ENCODE measurements at regions not wholly inside any gene's neighbourhood (a gene's known extent, or its start where the extent isn't known, plus 50 kb on each side); places are given as distances from the start of the nearest gene placed in this dataset.
"Not testable (repeated sequence)": the region's sequence is repeated elsewhere in the genome, so short reads cannot be mapped to it uniquely, and the experiment has no call there.

- ATAC-seq (ENCODE audit: poor library complexity): no peak
- Histone ChIP-seq H3K4me3 (ENCODE audit: low read length) (no peak overlapping the region), H3K4me1 (ENCODE audit: insufficient read depth, low read length) (no peaks in the 10 kb centered on the region), H3K27ac (ENCODE audit: low read depth in 1 of 2, low read length in 2 of 2) (no peak overlapping the region), H3K27me3 (ENCODE audit: control insufficient read depth in 1 of 2, insufficient read depth in 2 of 2, low read length in 2 of 2) (no peaks in the 10 kb centered on the region), H3K36me3 (ENCODE audit: insufficient read depth, low read length) (no peaks in the 10 kb centered on the region), H3K9me3 (ENCODE audit: control insufficient read depth in 1 of 2, insufficient read depth in 1 of 2, low read length in 2 of 2) (no peaks in the 10 kb centered on the region)
- Mint-ChIP-seq H3K27me3 (no peaks in the 10 kb centered on the region), H3K27ac (no peak overlapping the region), H3K4me3 (no peak overlapping the region), H3K9me3 (no peaks in the 10 kb centered on the region), H3K4me1 (ENCODE audit: low read depth) (no peaks in the 10 kb centered on the region), H3K36me3 (ENCODE audit: low read depth) (no peaks in the 10 kb centered on the region)
- CTCF ChIA-PET: no interaction called here
- no peak for DNase-seq
- intact Hi-C loops (cut with DNase I, micrococcal nuclease): no loop called here
- TF ChIP-seq CTCF (IDR thresholded peaks at IDR 0.05): no peak
- POLR2A ChIA-PET: no interaction called here
These were observed 387.0 kb downstream of the ZBBX start for GRCh38 chr3:166993015-166993630.

- no peaks in the 10 kb centered on the region for H3K4me1 Mint-ChIP-seq (ENCODE audit: low read depth)
- ChIA-PET CTCF (no interaction called here), POLR2A (no interaction called here)
- H3K4me3 ChIP-seq (ENCODE audit: low read length): no peak overlapping the region
- ATAC-seq (ENCODE audit: poor library complexity) (no peak), DNase-seq (no peak)
- H3K27ac Mint-ChIP-seq: no peak overlapping the region
- H3K27me3 ChIP-seq (ENCODE audit: control insufficient read depth in 1 of 2, insufficient read depth in 2 of 2, low read length in 2 of 2): no peaks in the 10 kb centered on the region
- intact Hi-C loops (cut with DNase I, micrococcal nuclease): no loop called here
- H3K9me3 Mint-ChIP-seq: no peaks in the 10 kb centered on the region
- TF ChIP-seq CTCF (IDR thresholded peaks at IDR 0.05): no peak
- no peaks in the 10 kb centered on the region for H3K27me3 Mint-ChIP-seq
- H3K4me1 ChIP-seq (ENCODE audit: insufficient read depth, low read length): no peaks in the 10 kb centered on the region
- H3K27ac ChIP-seq (ENCODE audit: low read depth in 1 of 2, low read length in 2 of 2): no peak overlapping the region
- no peaks in the 10 kb centered on the region for H3K36me3 ChIP-seq (ENCODE audit: insufficient read depth, low read length)
- no peak overlapping the region for H3K4me3 Mint-ChIP-seq
- H3K36me3 Mint-ChIP-seq (ENCODE audit: low read depth): no peaks in the 10 kb centered on the region
- H3K9me3 ChIP-seq (ENCODE audit: control insufficient read depth in 1 of 2, insufficient read depth in 1 of 2, low read length in 2 of 2): peaks cover 0 to 4% of the 10 kb centered on the region in 2 experiments
These were observed 394.1 kb downstream of the ZBBX start for GRCh38 chr3:166986000-166986399.

- CTCF ChIA-PET; H3K4me1 Mint-ChIP-seq (ENCODE audit: low read depth); H3K36me3 ChIP-seq (ENCODE audit: insufficient read depth, low read length): not testable (repeated sequence)
These were observed 404.3 kb downstream of the ZBBX start for GRCh38 chr3:166975796-166976195.

GRCh38 chr3:166967714-166968113 is 412.4 kb downstream of the ZBBX start:
- H3K27ac ChIP-seq (ENCODE audit: low read depth in 1 of 2, low read length in 2 of 2); intact Hi-C loops (cut with DNase I, micrococcal nuclease); H3K27me3 Mint-ChIP-seq; H3K9me3 ChIP-seq (ENCODE audit: control insufficient read depth in 1 of 2, insufficient read depth in 1 of 2, low read length in 2 of 2); H3K9me3 Mint-ChIP-seq; H3K4me1 ChIP-seq (ENCODE audit: insufficient read depth, low read length); DNase-seq; H3K27ac Mint-ChIP-seq; ATAC-seq (ENCODE audit: poor library complexity); CTCF ChIA-PET; H3K36me3 ChIP-seq (ENCODE audit: insufficient read depth, low read length); H3K27me3 ChIP-seq (ENCODE audit: control insufficient read depth in 1 of 2, insufficient read depth in 2 of 2, low read length in 2 of 2); H3K4me1 Mint-ChIP-seq (ENCODE audit: low read depth); H3K4me3 Mint-ChIP-seq; H3K4me3 ChIP-seq (ENCODE audit: low read length); H3K36me3 Mint-ChIP-seq (ENCODE audit: low read depth); POLR2A ChIA-PET: not testable (repeated sequence)

More at GRCh38 chr3:166975796-166976195, 404.3 kb downstream of the ZBBX start:
- H3K9me3 Mint-ChIP-seq; intact Hi-C loops (cut with DNase I, micrococcal nuclease); H3K27ac ChIP-seq (ENCODE audit: low read depth in 1 of 2, low read length in 2 of 2); ATAC-seq (ENCODE audit: poor library complexity); H3K27me3 ChIP-seq (ENCODE audit: control insufficient read depth in 1 of 2, insufficient read depth in 2 of 2, low read length in 2 of 2); H3K36me3 Mint-ChIP-seq (ENCODE audit: low read depth); H3K9me3 ChIP-seq (ENCODE audit: control insufficient read depth in 1 of 2, insufficient read depth in 1 of 2, low read length in 2 of 2); H3K27me3 Mint-ChIP-seq; H3K4me3 Mint-ChIP-seq; H3K4me3 ChIP-seq (ENCODE audit: low read length); H3K27ac Mint-ChIP-seq; H3K4me1 ChIP-seq (ENCODE audit: insufficient read depth, low read length); POLR2A ChIA-PET: not testable (repeated sequence)
- DNase-seq: peak in 1 of 14 experiments; percentile 11

Measured in CD4-positive, alpha-beta T cell (primary cell).